ENCODE measurements at regions not wholly inside any gene's neighbourhood (a gene's known extent, or its start where the extent isn't known, plus 50 kb on each side); places are given as distances from the start of the nearest gene placed in this dataset.

DNA sequence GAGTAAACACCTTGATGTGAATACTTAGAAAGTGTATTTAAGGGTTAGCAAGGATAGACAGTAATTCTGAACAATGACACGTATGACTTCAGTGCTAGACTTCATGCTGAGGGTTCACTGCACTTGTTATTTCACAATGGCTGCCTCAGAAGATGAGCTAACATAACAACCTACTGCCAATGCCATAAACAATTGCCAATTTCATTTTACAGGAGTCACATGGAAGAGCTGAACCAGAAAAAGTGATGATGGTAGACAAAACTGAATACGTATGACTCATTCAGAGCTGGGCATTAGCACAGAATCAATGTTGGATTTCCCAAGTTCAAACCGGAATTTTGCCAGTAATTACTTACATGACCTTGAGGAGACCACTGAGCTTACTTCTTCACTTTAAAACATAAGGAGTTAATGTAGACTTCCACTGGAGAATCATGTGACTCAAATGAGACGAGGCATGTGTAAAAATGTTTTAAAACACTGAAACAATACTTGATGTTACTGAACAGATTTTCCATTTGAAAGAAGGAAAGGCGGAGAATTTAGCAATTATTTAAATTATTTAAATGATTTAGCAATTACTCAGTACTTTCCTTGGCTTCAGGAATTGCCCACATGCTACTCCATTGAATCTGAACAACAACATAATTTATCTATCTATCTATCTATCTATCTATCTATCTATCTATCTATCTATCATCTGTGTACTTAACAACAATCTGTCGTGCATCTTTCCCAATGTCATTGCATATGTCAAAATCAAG lies 868.5 kb upstream of the SLIT2 start (continued):
- TF ChIP-seq, protein P1, sequence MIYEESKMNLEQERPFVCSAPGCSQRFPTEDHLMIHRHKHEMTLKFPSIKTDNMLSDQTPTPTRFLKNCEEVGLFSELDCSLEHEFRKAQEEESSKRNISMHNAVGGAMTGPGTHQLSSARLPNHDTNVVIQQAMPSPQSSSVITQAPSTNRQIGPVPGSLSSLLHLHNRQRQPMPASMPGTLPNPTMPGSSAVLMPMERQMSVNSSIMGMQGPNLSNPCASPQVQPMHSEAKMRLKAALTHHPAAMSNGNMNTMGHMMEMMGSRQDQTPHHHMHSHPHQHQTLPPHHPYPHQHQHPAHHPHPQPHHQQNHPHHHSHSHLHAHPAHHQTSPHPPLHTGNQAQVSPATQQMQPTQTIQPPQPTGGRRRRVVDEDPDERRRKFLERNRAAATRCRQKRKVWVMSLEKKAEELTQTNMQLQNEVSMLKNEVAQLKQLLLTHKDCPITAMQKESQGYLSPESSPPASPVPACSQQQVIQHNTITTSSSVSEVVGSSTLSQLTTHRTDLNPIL (CRISPR knock-in tag; IDR thresholded peaks at IDR 0.05; ENCODE audit: low read depth): no peak
- TF ChIP-seq TOX (CRISPR knock-in tag; IDR thresholded peaks at IDR 0.05; ENCODE audit: borderline replicate concordance): no peak
- TF ChIP-seq RARB (CRISPR knock-in tag; IDR thresholded peaks at IDR 0.05): no peak
- no peak for TF ChIP-seq PATZ1 (CRISPR knock-in tag; IDR thresholded peaks at IDR 0.05; ENCODE audit: borderline replicate concordance)
- no peak for TF ChIP-seq BACH2 (CRISPR knock-in tag; IDR thresholded peaks at IDR 0.05; ENCODE audit: borderline replicate concordance)
- no peak for TF ChIP-seq SNAI2 (CRISPR knock-in tag; IDR thresholded peaks at IDR 0.05)
- TF ChIP-seq ARNTL (CRISPR knock-in tag; IDR thresholded peaks at IDR 0.05; ENCODE audit: borderline replicate concordance, low read depth): no peak
- no peak for TF ChIP-seq GLIS3 (CRISPR knock-in tag; IDR thresholded peaks at IDR 0.05)

DNA sequence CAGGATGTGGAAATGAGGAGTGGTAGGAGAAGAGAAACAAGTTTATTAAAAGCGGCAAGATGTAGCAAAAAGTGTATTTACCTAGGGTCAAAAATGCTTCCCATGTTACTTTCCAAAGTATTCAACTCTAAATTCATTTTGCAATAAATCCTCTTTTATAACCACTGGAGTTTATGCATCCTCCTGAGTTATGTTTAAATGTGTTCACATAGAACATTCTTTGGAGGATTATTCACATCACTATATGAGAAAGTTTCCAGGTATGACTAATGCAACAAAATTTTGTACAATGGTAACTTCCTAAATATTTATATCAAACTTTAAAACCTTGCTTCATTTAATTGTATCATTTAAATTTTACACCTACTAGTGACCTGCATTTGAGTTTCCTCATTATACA lies 870.6 kb upstream of the SLIT2 start:
- TF ChIP-seq PPARA (CRISPR knock-in tag; IDR thresholded peaks at IDR 0.05; ENCODE audit: borderline replicate concordance): no peak
- TF ChIP-seq SNAI2 (CRISPR knock-in tag; IDR thresholded peaks at IDR 0.05): no peak
- no peak for TF ChIP-seq ZC3H10 (CRISPR knock-in tag; IDR thresholded peaks at IDR 0.05)
- TF ChIP-seq TOX (CRISPR knock-in tag; IDR thresholded peaks at IDR 0.05; ENCODE audit: borderline replicate concordance): no peak
- no peak for TF ChIP-seq ZNF8 (CRISPR knock-in tag; IDR thresholded peaks at IDR 0.05)
- no peak for TF ChIP-seq RARB (CRISPR knock-in tag; IDR thresholded peaks at IDR 0.05)
- no peak for TF ChIP-seq ZNF70 (CRISPR knock-in tag; IDR thresholded peaks at IDR 0.05)
- no peak for TF ChIP-seq ARNTL (CRISPR knock-in tag; IDR thresholded peaks at IDR 0.05; ENCODE audit: borderline replicate concordance, low read depth)
- TF ChIP-seq ZFP3 (CRISPR knock-in tag; IDR thresholded peaks at IDR 0.05): no peak
- no peak for TF ChIP-seq CSDC2 (CRISPR knock-in tag; IDR thresholded peaks at IDR 0.05)
- ATAC-seq: peak; percentile 75; the same call in 2 of the 3 replicates

DNA sequence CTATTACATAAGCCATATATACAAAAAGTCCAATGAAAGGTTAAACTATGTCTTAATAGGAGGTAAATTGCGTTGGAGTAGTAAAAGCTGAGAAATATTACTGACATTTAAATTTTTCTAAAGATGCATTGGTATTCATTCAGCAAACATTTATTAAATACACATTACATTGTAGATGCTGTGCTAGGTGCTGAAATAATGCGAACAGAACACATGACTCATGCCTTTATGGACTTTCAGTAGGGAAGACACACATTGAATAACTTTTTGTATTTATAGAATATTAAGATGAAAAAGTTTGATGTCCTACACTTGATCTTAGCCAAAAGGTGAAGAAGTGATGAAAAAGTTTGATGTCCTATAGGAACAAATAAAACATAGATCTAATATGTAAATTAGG lies 871.1 kb upstream of the SLIT2 start:
- TF ChIP-seq CSDC2 (CRISPR knock-in tag; IDR thresholded peaks at IDR 0.05): no peak
- TF ChIP-seq, protein P1 (CRISPR knock-in tag; IDR thresholded peaks at IDR 0.05; ENCODE audit: low read depth): no peak
- TF ChIP-seq ARNTL (CRISPR knock-in tag; IDR thresholded peaks at IDR 0.05; ENCODE audit: borderline replicate concordance, low read depth): no peak
- TF ChIP-seq SNAI2 (CRISPR knock-in tag; IDR thresholded peaks at IDR 0.05): no peak
- TF ChIP-seq PATZ1 (CRISPR knock-in tag; IDR thresholded peaks at IDR 0.05; ENCODE audit: borderline replicate concordance): no peak
- ATAC-seq: no peak

- no peak for TF ChIP-seq RARB (CRISPR knock-in tag; IDR thresholded peaks at IDR 0.05)
- no peak for ATAC-seq
Measured at GRCh38 chr4:19379191-19379708, 872.5 kb upstream of the SLIT2 start.

GRCh38 chr4:19375931-19376330 lies 875.8 kb upstream of the SLIT2 start:
- TF ChIP-seq ZNF565 (CRISPR knock-in tag; conservative IDR thresholded peaks at IDR 0.05; ENCODE audit: low read depth) (no peak), CSRNP3 (CRISPR knock-in tag; IDR thresholded peaks at IDR 0.05) (no peak), ARNTL (CRISPR knock-in tag; IDR thresholded peaks at IDR 0.05; ENCODE audit: borderline replicate concordance, low read depth) (no peak)
- TF ChIP-seq, protein P1 (CRISPR knock-in tag; IDR thresholded peaks at IDR 0.05; ENCODE audit: low read depth): no peak
- ATAC-seq: no peak

Data from SK-N-SH treated with all-trans-retinoic acid at 6 μM for 48 hours (cell line).